GM19397 (cell line): ENCODE measurements at regions not wholly inside any gene's neighbourhood (a gene's known extent, or its start where the extent isn't known, plus 50 kb on each side); places are given as distances from the start of the nearest gene placed in this dataset.
"Not testable (repeated sequence)": the region's sequence is repeated elsewhere in the genome, so short reads cannot be mapped to it uniquely, and the experiment has no call there.

Experiments used
- ATAC-seq: cut with Tn5 transposase; IDR thresholded peaks from one replicate; pipeline ENCODE4 v1.9.1; 2021; ENCODE audit warnings: mild to moderate bottlenecking, moderate library complexity; ENCODE audit not compliant: unreplicated experiment

DNA sequence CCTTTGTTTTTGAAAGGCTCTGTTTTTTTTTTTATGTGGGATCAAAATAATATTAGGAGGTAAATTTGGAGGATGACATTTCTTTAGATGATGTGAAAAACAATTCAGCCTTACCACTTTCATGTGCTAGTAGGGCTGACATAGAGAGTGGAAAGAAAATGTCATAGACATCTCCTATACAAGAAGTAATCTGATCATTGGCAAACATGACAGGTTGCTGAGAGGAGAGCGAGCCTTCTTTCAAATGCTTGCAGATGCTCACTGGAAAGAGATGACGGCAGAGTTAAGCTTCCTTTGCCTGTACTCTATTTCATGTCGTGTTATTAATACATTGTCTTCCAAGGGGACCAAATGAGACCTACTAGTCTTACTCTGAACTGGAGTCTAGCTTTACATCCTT, 160.1 kb upstream of the DAP start:
- no peak for ATAC-seq

DNA sequence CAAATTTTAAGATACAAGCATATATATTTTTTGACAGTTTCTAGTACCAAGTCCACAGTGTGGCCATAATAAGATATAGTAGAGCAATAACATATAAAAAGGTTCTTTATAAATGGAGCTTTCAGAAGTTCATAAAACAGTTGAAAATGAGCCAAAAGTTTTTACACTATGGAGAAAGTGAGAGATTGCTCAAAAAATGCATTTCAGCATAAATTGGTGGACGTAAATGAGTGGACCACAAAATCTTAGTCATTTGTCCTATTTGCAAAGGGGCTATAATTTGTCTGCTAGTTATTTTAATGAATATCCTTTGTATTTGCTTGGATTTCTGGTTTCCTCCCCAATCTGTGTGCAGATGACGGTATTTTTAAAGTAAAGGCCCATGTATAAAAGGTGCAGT, 159.4 kb upstream of the DAP start:
- ATAC-seq: no peak

GRCh38 chr5:10914741-10915480, 153.9 kb upstream of the DAP start:
- ATAC-seq: no peak

DNA sequence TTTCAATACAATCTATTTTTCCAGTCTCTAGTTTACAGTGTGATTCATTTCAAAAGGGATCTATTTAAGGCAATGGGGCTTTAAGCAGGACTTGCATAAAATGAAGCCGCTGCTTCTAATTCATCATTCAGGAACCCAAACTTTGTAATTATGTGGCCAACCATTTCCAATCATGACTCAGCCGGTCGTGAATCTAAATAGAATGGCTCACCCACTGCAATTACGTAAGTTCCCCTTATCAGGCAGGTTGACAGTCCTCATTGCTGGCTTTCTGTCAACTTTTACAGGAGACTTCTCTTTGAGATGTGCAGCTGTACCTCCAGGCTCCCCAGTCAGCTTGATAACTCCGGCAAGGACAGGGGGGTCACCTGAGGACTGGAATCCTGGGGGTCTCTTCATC, 152.8 kb upstream of the DAP start:
- ATAC-seq: no peak

DNA sequence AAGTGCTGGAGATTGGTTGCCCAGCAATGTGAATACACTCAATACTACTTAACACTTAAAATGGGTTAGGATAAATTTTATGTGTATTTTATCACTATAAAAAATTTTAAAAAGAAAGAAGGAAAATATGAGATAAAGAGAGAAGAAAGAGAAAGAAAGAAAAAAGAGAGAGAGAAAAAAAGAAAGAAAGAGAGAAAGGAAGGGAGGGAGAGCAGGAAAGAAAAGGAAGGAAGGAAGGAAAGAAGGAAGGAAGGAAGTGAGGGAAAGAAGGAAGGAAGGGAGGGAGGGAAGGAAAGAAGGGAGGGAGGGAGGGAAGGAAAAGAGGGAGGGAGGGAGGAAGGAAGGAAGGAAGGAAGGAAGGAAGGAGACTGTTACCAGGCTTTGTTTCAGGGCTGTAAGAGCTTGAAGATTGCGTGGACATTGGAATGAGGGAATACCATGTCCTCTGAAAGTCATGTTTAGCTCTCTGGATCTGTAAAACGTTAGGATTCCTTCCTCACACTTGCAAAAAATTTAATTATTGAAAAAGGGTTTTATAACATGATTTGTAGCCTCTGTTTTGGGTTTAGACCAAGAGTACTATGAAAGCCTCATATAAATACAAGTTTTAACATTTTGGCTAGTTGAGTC, 152.3 kb upstream of the DAP start:
- ATAC-seq: no peak

DNA sequence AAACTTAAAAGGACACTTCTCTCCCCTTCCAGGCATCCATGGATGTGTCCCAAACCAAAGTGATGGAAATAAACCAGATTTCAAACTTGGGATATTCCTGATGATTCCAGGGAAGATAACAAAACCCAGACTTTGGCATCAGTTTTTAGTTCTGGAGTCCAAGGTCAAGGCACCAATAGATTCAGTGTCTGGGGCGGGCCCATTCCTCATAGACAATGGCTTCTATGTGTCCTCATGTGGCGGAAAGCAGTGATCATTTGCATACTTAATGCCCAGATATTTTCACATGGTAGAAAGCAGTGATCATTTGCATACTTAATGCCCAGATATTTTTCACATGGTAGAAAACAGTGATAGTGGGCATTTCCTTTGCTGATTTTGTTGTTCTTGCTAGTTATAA, 151.4 kb upstream of the DAP start:
- no peak for ATAC-seq

- no peak for ATAC-seq
These were observed 149.2 kb upstream of the DAP start for GRCh38 chr5:10910261-10910660.

DNA sequence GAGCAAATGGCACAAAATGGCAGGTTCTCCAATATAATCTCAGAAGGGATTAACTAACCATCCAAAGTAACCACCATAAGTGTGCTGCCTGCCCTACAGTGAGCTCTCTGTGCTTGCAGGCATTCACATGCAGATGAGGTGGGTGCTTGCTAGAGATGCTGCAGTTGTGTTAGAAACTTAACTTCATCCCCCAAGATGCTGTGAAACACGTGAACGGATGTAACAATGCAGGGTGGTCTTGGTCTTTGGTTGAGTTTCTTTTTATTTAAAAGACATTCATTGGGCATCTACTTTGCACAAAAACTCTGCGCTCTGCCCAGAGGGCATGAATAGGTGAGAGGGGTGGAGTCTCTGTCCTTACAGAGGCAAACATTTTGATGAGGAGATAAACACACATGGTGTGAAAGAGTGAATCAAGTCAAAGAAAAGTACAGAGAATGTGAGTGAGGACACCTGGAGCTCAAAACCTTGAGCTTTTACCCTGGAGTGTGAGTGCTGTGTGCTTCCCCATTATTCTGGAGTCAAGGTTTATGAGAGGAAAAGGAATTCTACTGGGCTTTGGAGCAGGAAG, 143.9 kb upstream of the DAP start:
- no peak for ATAC-seq

- no peak for ATAC-seq
These were observed 142.9 kb upstream of the DAP start for GRCh38 chr5:10903786-10904560.

GRCh38 chr5:10902145-10902544, 141.1 kb upstream of the DAP start:
- ATAC-seq: no peak

GRCh38 chr5:10898514-10898913, 137.5 kb upstream of the DAP start:
- ATAC-seq: no peak

- no peak for ATAC-seq
These were observed 135.0 kb upstream of the DAP start for GRCh38 chr5:10896016-10896415.

GRCh38 chr5:10894445-10895054, 133.5 kb upstream of the DAP start:
- no peak for ATAC-seq

GRCh38 chr5:10892911-10893215, 131.8 kb upstream of the DAP start:
- no peak for ATAC-seq

GRCh38 chr5:10892147-10892910, 131.3 kb upstream of the DAP start:
- ATAC-seq: no peak

DNA sequence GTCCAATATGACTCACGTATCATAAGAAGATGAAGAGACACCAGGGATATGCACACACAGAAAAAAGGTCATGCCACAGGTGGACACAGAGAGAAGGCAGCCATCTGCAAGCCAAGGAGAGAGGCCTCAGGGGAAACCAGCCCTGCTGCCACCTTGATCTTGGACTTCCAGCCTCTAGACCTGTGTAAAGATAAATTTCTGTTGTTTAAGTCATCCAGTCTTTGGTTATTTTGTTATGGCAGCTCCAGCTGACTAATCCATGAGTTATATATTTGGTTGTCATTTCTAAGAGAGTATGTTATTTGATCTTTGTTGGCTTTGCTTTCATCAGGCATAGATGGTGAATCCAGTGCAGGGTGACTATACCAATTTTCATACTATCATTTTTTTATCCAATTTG, 130.2 kb upstream of the DAP start:
- ATAC-seq: no peak

DNA sequence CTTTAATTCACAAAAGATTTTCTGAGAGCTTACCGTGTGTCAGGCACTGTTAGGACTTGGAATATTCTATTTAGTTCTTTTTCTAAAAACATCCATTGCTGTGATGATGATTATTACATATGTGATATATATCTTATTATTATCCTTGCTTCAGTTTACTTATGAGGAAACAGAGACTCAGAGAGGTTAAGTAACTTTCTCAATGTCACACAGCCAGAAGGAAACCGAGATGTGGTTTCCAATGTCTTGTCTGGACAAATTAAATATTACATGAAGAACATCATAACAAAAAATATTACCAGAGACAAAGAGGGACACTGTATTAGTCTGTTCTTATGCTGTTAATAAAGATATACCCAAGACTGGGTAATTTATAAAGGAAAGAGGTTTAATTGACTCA, 125.5 kb upstream of the DAP start:
- ATAC-seq: no peak

- no peak for ATAC-seq
These were observed 124.0 kb upstream of the DAP start for GRCh38 chr5:10885026-10885425.

- ATAC-seq: not testable (repeated sequence)
These were observed 122.9 kb upstream of the DAP start for GRCh38 chr5:10883945-10884344.

GRCh38 chr5:10880934-10881333, 119.9 kb upstream of the DAP start:
- no peak for ATAC-seq

DNA sequence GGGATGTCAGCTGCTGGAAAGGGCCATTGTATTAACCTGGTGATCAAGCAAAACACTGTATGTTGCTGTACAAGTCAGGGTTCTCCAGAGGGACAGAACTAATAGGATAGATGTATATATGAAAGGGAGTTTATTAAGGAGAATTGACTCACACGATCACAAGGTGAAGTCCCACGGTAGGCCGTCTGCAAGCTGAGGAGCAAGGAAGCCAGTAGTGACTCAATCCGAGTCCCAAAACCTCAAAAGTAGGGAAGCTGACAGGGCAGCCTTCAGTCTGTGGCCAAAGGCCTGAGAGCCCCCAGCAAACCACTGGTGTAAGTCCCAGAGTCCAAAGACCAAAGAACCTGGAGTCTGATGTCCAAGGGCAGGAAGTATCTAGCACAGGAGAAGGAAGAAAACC, 116.0 kb upstream of the DAP start:
- not testable (repeated sequence) for ATAC-seq
